ENCODE measurements at regions not wholly inside any gene's neighbourhood (a gene's known extent, or its start where the extent isn't known, plus 50 kb on each side); places are given as distances from the start of the nearest gene placed in this dataset.

DNA sequence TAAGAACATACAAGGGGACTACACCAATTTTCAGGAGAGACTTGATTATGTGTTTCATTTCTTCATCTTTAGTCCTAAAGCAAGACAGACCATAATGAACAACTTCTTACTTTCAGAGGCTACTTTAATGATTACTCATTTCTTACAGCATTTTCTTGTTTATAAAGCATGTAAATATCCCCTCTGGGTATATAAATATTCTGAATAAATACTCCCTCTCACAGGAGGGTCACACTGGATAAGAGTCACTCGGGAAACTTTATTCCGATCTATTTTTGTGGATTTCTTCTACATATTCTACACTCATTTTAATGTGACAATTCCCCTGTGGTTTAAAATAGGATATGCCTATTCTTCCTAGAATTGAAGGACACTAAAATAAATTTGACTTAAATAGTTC lies 228.9 kb upstream of the RPS6KA3 start:
- TF ChIP-seq, protein P1, sequence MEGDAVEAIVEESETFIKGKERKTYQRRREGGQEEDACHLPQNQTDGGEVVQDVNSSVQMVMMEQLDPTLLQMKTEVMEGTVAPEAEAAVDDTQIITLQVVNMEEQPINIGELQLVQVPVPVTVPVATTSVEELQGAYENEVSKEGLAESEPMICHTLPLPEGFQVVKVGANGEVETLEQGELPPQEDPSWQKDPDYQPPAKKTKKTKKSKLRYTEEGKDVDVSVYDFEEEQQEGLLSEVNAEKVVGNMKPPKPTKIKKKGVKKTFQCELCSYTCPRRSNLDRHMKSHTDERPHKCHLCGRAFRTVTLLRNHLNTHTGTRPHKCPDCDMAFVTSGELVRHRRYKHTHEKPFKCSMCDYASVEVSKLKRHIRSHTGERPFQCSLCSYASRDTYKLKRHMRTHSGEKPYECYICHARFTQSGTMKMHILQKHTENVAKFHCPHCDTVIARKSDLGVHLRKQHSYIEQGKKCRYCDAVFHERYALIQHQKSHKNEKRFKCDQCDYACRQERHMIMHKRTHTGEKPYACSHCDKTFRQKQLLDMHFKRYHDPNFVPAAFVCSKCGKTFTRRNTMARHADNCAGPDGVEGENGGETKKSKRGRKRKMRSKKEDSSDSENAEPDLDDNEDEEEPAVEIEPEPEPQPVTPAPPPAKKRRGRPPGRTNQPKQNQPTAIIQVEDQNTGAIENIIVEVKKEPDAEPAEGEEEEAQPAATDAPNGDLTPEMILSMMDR (IDR thresholded peaks at IDR 0.05; ENCODE audit: insufficient read depth, low read length, poor library complexity, severe bottlenecking), result no peak

DNA sequence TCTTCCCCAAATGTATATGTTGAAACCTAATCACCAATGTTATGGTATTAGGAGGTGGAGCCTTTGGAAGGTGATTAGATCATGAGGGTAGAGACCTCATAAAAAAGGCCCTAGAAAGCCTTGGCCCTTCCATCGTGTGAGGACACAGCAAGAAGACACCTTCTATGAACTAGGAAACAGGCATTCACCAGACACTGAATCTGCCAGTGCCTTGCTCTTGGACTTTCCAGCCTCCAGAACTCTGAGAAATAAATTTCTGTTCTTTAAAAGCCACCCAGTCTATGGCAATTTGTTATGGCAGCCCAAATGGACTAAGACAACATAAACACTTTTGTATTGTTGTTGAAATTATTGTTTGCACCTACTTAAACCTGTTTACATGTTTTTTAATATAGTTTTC lies 221.8 kb upstream of the RPS6KA3 start:
- no peaks in the 10 kb centered on the region for H3K27me3 ChIP-seq (replicated peaks; ENCODE audit: control insufficient read depth, insufficient read depth, low read length)
- H3K4me3 ChIP-seq (replicated peaks; ENCODE audit: low read depth, low read length), result no peak overlapping the region
- H3K36me3 ChIP-seq (ENCODE audit: control insufficient read depth, insufficient read depth, low read length), result no peaks in the 10 kb centered on the region
- DNase-seq (ENCODE audit: extremely low read depth, insufficient read length), result no peak
- TF ChIP-seq, protein P1 (IDR thresholded peaks at IDR 0.05; ENCODE audit: insufficient read depth, low read length, poor library complexity, severe bottlenecking), result no peak

More for the DNA sequence above, 228.9 kb upstream of the RPS6KA3 start:
- DNase-seq (ENCODE audit: extremely low read depth, insufficient read length), result no peak
- Histone ChIP-seq H3K36me3 (ENCODE audit: control insufficient read depth, insufficient read depth, low read length) (no peaks in the 10 kb centered on the region), H3K4me3 (replicated peaks; ENCODE audit: low read depth, low read length) (no peak overlapping the region), H3K27me3 (replicated peaks; ENCODE audit: control insufficient read depth, insufficient read depth, low read length) (no peaks in the 10 kb centered on the region)

DNA sequence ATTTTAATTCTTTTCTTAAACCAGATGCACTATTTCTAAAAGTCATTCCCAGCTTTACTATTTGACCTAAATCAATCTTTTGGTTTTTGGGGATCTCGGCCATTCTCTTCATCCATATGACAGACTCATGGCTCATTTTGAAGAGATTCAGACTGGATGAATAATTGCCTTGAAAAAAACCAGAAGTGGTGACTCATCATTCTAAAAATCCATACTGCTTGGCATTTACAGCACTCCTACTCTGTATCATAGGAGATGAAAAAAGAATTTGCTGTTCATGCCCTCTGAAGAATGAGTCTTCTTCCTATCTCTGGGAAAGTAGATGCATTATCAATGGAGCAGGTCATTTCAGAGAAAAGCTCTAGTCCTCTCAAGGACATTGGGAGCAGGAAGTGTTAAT lies 220.5 kb upstream of the RPS6KA3 start:
- Histone ChIP-seq H3K27me3 (replicated peaks; ENCODE audit: control insufficient read depth, insufficient read depth, low read length) (no peaks in the 10 kb centered on the region), H3K4me3 (replicated peaks; ENCODE audit: low read depth, low read length) (no peak overlapping the region), H3K36me3 (ENCODE audit: control insufficient read depth, insufficient read depth, low read length) (no peaks in the 10 kb centered on the region)
- TF ChIP-seq, protein P1 (IDR thresholded peaks at IDR 0.05; ENCODE audit: insufficient read depth, low read length, poor library complexity, severe bottlenecking), result no peak
- DNase-seq (ENCODE audit: extremely low read depth, insufficient read length), result no peak

DNA sequence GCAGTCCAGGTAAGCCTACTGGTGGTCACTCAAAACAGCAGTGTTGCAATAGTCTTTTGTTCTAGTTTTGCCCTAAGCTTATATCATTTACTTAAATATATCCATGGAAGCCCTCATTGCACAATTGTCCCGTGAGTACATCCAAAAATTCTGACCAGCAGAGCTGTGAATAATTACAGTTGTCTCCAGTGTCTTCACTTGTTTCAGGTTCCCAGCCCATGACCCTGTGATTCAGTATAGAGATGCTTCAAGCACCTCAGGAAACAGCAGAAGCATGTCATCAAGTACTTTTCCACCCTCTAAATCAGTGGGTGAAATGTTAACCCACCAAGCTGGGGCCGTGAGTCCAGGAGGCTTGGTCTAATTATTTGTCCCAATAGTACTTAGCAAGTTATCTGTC lies 214.9 kb upstream of the RPS6KA3 start:
- no peaks in the 10 kb centered on the region for H3K36me3 ChIP-seq (ENCODE audit: control insufficient read depth, insufficient read depth, low read length)
- TF ChIP-seq, protein P1 (IDR thresholded peaks at IDR 0.05; ENCODE audit: insufficient read depth, low read length, poor library complexity, severe bottlenecking), result no peak
- DNase-seq (ENCODE audit: extremely low read depth, insufficient read length), result no peak
- no peak overlapping the region for H3K4me3 ChIP-seq (replicated peaks; ENCODE audit: low read depth, low read length)
- H3K27me3 ChIP-seq (replicated peaks; ENCODE audit: control insufficient read depth, insufficient read depth, low read length), result no peaks in the 10 kb centered on the region

DNA sequence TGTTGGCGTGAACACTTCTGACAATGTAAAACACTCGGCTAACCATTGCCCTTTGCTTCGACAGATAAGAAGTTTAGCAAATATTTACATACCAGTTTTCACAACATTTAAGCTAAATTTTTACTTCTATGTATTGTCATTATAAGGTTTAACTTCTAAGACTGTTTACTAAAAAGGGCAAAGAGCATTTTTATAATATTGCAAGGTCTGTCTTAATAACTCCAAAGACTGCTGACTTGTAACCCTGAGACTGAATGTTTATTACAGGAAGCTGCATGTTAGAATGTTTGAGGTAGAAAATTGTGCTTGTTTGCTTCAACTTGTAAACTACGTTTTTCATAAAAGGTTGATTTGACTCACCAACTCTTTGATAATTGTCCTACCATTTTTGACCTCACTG lies 213.2 kb upstream of the RPS6KA3 start:
- H3K27me3 ChIP-seq (replicated peaks; ENCODE audit: control insufficient read depth, insufficient read depth, low read length), result no peaks in the 10 kb centered on the region
- no peaks in the 10 kb centered on the region for H3K36me3 ChIP-seq (ENCODE audit: control insufficient read depth, insufficient read depth, low read length)
- TF ChIP-seq, protein P1 (IDR thresholded peaks at IDR 0.05; ENCODE audit: insufficient read depth, low read length, poor library complexity, severe bottlenecking), result no peak
- no peak for DNase-seq (ENCODE audit: extremely low read depth, insufficient read length)
- no peak overlapping the region for H3K4me3 ChIP-seq (replicated peaks; ENCODE audit: low read depth, low read length)

DNA sequence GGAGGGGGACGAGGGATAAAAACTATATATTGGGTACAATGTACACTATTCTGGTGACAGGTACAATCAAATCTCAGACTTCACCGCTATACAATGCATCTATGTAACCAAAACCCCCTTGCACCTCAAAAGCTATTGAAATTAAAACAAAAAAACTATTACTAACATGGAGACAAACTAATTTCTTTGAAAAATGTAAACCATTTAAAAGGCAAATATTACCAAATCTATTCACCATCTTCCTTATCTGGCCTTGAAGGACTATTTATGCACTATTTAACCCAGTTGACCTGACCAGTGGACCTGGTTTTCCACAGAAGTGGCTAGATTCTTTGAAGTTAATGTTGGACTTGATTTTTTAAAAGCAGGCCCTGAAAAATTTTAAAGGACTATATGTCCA lies 212.3 kb upstream of the RPS6KA3 start:
- TF ChIP-seq, protein P1 (IDR thresholded peaks at IDR 0.05; ENCODE audit: insufficient read depth, low read length, poor library complexity, severe bottlenecking), result no peak
- no peak for DNase-seq (ENCODE audit: extremely low read depth, insufficient read length)
- Histone ChIP-seq H3K27me3 (replicated peaks; ENCODE audit: control insufficient read depth, insufficient read depth, low read length) (no peaks in the 10 kb centered on the region), H3K36me3 (ENCODE audit: control insufficient read depth, insufficient read depth, low read length) (no peaks in the 10 kb centered on the region), H3K4me3 (replicated peaks; ENCODE audit: low read depth, low read length) (no peak overlapping the region)
